ENCODE measurements at regions not wholly inside any gene's neighbourhood (a gene's known extent, or its start where the extent isn't known, plus 50 kb on each side); places are given as distances from the start of the nearest gene placed in this dataset.

DNA sequence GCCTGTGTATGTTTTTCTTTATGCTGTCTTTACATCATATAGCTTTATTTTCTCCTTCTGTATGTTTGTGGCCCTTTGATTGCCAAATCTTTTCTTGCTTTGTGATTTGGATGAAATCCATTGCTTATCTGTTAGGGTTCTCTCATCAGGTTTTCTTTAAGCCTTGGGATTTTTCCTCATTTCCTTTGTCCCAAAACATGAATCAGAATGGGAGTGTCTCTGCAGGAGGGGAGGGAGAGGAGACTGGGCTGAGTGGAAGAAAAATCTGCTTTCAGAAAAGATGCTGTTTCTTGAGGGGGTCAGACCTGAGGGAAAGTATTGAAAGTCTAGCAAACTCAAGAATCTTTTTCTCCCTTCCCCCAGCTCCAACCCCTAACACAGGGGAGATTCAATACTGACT, 758.0 kb upstream of the MMS22L start:
- TF ChIP-seq, protein P1, sequence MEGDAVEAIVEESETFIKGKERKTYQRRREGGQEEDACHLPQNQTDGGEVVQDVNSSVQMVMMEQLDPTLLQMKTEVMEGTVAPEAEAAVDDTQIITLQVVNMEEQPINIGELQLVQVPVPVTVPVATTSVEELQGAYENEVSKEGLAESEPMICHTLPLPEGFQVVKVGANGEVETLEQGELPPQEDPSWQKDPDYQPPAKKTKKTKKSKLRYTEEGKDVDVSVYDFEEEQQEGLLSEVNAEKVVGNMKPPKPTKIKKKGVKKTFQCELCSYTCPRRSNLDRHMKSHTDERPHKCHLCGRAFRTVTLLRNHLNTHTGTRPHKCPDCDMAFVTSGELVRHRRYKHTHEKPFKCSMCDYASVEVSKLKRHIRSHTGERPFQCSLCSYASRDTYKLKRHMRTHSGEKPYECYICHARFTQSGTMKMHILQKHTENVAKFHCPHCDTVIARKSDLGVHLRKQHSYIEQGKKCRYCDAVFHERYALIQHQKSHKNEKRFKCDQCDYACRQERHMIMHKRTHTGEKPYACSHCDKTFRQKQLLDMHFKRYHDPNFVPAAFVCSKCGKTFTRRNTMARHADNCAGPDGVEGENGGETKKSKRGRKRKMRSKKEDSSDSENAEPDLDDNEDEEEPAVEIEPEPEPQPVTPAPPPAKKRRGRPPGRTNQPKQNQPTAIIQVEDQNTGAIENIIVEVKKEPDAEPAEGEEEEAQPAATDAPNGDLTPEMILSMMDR (IDR thresholded peaks at IDR 0.05): no peak
- TF ChIP-seq EP300 (IDR thresholded peaks at IDR 0.05): no peak

Measured in sigmoid colon (tissue), 4 donors.